ENCODE measurements at regions not wholly inside any gene's neighbourhood (a gene's known extent, or its start where the extent isn't known, plus 50 kb on each side); places are given as distances from the start of the nearest gene placed in this dataset.

DNA sequence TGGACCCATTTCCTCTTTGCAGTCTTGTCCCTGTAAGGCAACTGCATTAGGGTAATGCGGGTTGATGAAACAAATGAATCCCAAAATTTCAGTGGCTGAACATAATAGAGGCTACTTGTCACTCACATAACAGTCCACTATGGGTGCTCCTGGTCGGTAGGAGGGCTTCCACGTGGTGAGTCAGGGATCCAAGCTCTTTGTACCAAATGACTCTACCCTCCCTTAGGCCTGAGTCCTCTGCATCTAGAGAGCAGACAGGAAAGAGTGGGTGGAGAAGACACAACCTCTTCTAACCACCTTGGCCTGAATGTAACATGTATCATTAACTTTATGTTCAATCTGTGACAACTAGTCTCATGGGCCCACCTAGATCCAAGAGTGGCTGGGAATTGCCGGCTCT lies 86.2 kb upstream of the HAAO start:
- ATAC-seq (peak; percentile 31), DNase-seq (ENCODE audit: low read depth, low spot score) (peak; percentile 15), FAIRE-seq (peak; percentile 27)
- RAD21 ChIA-PET (ENCODE audit: unreplicated experiment), result no interaction called here
- CTCF ChIA-PET, result no interaction called here
- Histone ChIP-seq H2AFZ (ENCODE audit: control insufficient read depth, low read depth, low read length) (no peak overlapping the region), H3K4me2 (ENCODE audit: control insufficient read depth, insufficient read depth) (no peak overlapping the region), H3K27ac (ENCODE audit: control insufficient read depth, insufficient read depth) (no peak overlapping the region), H3K79me2 (ENCODE audit: control insufficient read depth, insufficient read depth, low read length) (no peaks in the 10 kb centered on the region), H4K20me1 (ENCODE audit: control insufficient read depth, insufficient read depth) (no peaks in the 10 kb centered on the region), H3K9ac (ENCODE audit: control insufficient read depth, insufficient read depth, low read length) (no peak overlapping the region), H3K4me3 (no peak overlapping the region), H3K4me1 (ENCODE audit: control insufficient read depth, insufficient read depth, low read length) (no peaks in the 10 kb centered on the region), H3K9me3 (replicated peaks; ENCODE audit: control insufficient read depth, insufficient read depth, low read length) (no peaks in the 10 kb centered on the region), H3K27me3 (replicated peaks in 1 of 2; ENCODE audit: control insufficient read depth in 2 of 2, insufficient read depth in 2 of 2, low read length in 1 of 2) (no peaks in the 10 kb centered on the region), H3K36me3 (ENCODE audit: control insufficient read depth in 2 of 2, insufficient read depth in 2 of 2, low read length in 1 of 2) (no peaks in the 10 kb centered on the region)
- no TSS peak for BruUV-seq (replicated peaks)
- intact Hi-C loops (cut with micrococcal nuclease; ENCODE audit: unreplicated experiment) (no loop called here), in situ Hi-C loops (cut with MboI) (no loop called here)
- POLR2A ChIA-PET, result interaction anchor here (0.6 kb wide), 1 partner anchor 611 kb away, joined by 4 read pairs; no protein-coding TSS in a partner anchor
- SMC1A ChIA-PET (ENCODE audit: uncharacterized antibody, unreplicated experiment), result no interaction called here
- WGBS (ENCODE audit: insufficient coverage, insufficient replicate concordance, low lambda C conversion rate, missing lambda C conversion rate), result 25% methylated on average over 4 of the region's 4 CpGs
- TF ChIP-seq KLF5 (IDR thresholded peaks at IDR 0.05; ENCODE audit: partially characterized antibody) (no peak), RUNX3 (IDR thresholded peaks at IDR 0.05; ENCODE audit: low read length) (peak; percentile 43; the same call in 1 of the 2 replicates), EGR1 (IDR thresholded peaks at IDR 0.05; ENCODE audit: borderline replicate concordance in 1 of 2, low read depth in 2 of 2, low read length in 2 of 2) (0 out of 3 replicates have a peak, but pooled peaks of 1 of the 2 experiments have one; percentile 16), SPI1 (IDR thresholded peaks at IDR 0.05; ENCODE audit: borderline replicate concordance, insufficient read depth, low read depth, low read length) (peak; percentile 26; the same call in 1 of the 2 replicates)

- ATAC-seq (no peak), DNase-seq (ENCODE audit: low read depth, low spot score) (no peak), FAIRE-seq (no peak)
- H3K4me3 ChIP-seq, result no peak overlapping the region
- H3K9me3 ChIP-seq (replicated peaks; ENCODE audit: control insufficient read depth, insufficient read depth, low read length), result no peaks in the 10 kb centered on the region
- BruUV-seq (replicated peaks), result no TSS peak
- RAD21 ChIA-PET (ENCODE audit: unreplicated experiment), result interaction anchor here (0.9 kb wide), 1 partner anchor 29 kb away, joined by 3 read pairs; no protein-coding TSS in a partner anchor
- H3K9ac ChIP-seq (ENCODE audit: control insufficient read depth, insufficient read depth, low read length), result no peak overlapping the region
- SMC1A ChIA-PET (ENCODE audit: uncharacterized antibody, unreplicated experiment), result no interaction called here
- no peaks in the 10 kb centered on the region for H3K4me1 ChIP-seq (ENCODE audit: control insufficient read depth, insufficient read depth, low read length)
- no peak overlapping the region for H2AFZ ChIP-seq (ENCODE audit: control insufficient read depth, low read depth, low read length)
- H3K27ac ChIP-seq (ENCODE audit: control insufficient read depth, insufficient read depth), result no peak overlapping the region
- no peaks in the 10 kb centered on the region for H3K36me3 ChIP-seq (ENCODE audit: control insufficient read depth in 2 of 2, insufficient read depth in 2 of 2, low read length in 1 of 2)
- intact Hi-C loops (cut with micrococcal nuclease; ENCODE audit: unreplicated experiment), result no loop called here
- in situ Hi-C loops (cut with MboI), result no loop called here
- CTCF ChIA-PET, result no interaction called here
- POLR2A ChIA-PET, result interaction anchor here (0.6 kb wide), 2 partner anchors 62 to 612 kb away, joined by 4 to 7 read pairs; no protein-coding TSS in a partner anchor
- H3K4me2 ChIP-seq (ENCODE audit: control insufficient read depth, insufficient read depth), result no peak overlapping the region
- 0% methylated on average over 1 of the region's 1 CpG for WGBS (ENCODE audit: insufficient coverage, insufficient replicate concordance, low lambda C conversion rate, missing lambda C conversion rate)
- H4K20me1 ChIP-seq (ENCODE audit: control insufficient read depth, insufficient read depth), result no peaks in the 10 kb centered on the region
- no peaks in the 10 kb centered on the region for H3K27me3 ChIP-seq (replicated peaks in 1 of 2; ENCODE audit: control insufficient read depth in 2 of 2, insufficient read depth in 2 of 2, low read length in 1 of 2)
- no peaks in the 10 kb centered on the region for H3K79me2 ChIP-seq (ENCODE audit: control insufficient read depth, insufficient read depth, low read length)
- no peak for TF ChIP-seq EP300 (IDR thresholded peaks at IDR 0.05; ENCODE audit: borderline replicate concordance in 1 of 2, control insufficient read depth in 1 of 2, low read depth in 2 of 2, low read length in 2 of 2)
- TF ChIP-seq NR2C1 (IDR thresholded peaks at IDR 0.05), result no peak
- TF ChIP-seq, protein P1, sequence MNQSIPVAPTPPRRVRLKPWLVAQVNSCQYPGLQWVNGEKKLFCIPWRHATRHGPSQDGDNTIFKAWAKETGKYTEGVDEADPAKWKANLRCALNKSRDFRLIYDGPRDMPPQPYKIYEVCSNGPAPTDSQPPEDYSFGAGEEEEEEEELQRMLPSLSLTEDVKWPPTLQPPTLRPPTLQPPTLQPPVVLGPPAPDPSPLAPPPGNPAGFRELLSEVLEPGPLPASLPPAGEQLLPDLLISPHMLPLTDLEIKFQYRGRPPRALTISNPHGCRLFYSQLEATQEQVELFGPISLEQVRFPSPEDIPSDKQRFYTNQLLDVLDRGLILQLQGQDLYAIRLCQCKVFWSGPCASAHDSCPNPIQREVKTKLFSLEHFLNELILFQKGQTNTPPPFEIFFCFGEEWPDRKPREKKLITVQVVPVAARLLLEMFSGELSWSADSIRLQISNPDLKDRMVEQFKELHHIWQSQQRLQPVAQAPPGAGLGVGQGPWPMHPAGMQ (IDR thresholded peaks at IDR 0.05; ENCODE audit: borderline replicate concordance), result no peak
- no peak for TF ChIP-seq DPF2 (IDR thresholded peaks at IDR 0.05)
- TF ChIP-seq KAT2A (conservative IDR thresholded peaks at IDR 0.05; ENCODE audit: control insufficient read depth, low read depth, low read length), result no peak
- TF ChIP-seq RBBP5 (conservative IDR thresholded peaks at IDR 0.05), result no peak
- no peak for TF ChIP-seq NRF1 (conservative IDR thresholded peaks at IDR 0.05; ENCODE audit: low read depth, low read length)
- TF ChIP-seq SREBF2 (IDR thresholded peaks at IDR 0.05; ENCODE audit: low read length), result no peak
- TF ChIP-seq SRF (IDR thresholded peaks at IDR 0.05; ENCODE audit: low read depth in 2 of 2, low read length in 2 of 2), result no peak
- TF ChIP-seq SMAD1 (IDR thresholded peaks at IDR 0.05; ENCODE audit: low read depth, partially characterized antibody), result no peak
- TF ChIP-seq RFX5 (IDR thresholded peaks at IDR 0.05; ENCODE audit: low read depth, low read length), result no peak
- no peak for TF ChIP-seq IRF4 (IDR thresholded peaks at IDR 0.05; ENCODE audit: low read depth, low read length)
- TF ChIP-seq E2F4 (IDR thresholded peaks at IDR 0.05; ENCODE audit: low read depth, low read length), result no peak
- TF ChIP-seq TARDBP (IDR thresholded peaks at IDR 0.05; ENCODE audit: borderline replicate concordance), result no peak
Observed at GRCh38 chr2:42877936-42878335, 85.6 kb upstream of the HAAO start.
